IPS-NIHi11 (cell line): ENCODE measurements at regions not wholly inside any gene's neighbourhood (a gene's known extent, or its start where the extent isn't known, plus 50 kb on each side); places are given as distances from the start of the nearest gene placed in this dataset.
"Not testable (repeated sequence)": the region's sequence is repeated elsewhere in the genome, so short reads cannot be mapped to it uniquely, and the experiment has no call there.

Experiments
- DNase-seq: peaks from one replicate; pipeline ENCODE4 v3.0.0; 2012; ENCODE audit warnings: mixed read lengths, low spot score

GRCh38 chr3:146747928-146748327 lies 142.8 kb upstream of the PLSCR5 start:
- no peak for DNase-seq

GRCh38 chr3:146747051-146747450 lies 141.9 kb upstream of the PLSCR5 start:
- no peak for DNase-seq

- no peak for DNase-seq
Observed at GRCh38 chr3:146746190-146746589, 141.0 kb upstream of the PLSCR5 start.

GRCh38 chr3:146739203-146739671 lies 134.1 kb upstream of the PLSCR5 start:
- DNase-seq = no peak

GRCh38 chr3:146732325-146732724 lies 127.2 kb upstream of the PLSCR5 start:
- DNase-seq = no peak

- no peak for DNase-seq
Observed at GRCh38 chr3:146715170-146715569, 110.0 kb upstream of the PLSCR5 start.

GRCh38 chr3:146712806-146713205 lies 107.7 kb upstream of the PLSCR5 start:
- DNase-seq = no peak

GRCh38 chr3:146709969-146710368 lies 104.8 kb upstream of the PLSCR5 start:
- DNase-seq = no peak

- DNase-seq = no peak
Observed at GRCh38 chr3:146705225-146705624, 100.1 kb upstream of the PLSCR5 start.

- DNase-seq = no peak
Observed at GRCh38 chr3:146702237-146702636, 97.1 kb upstream of the PLSCR5 start.

- DNase-seq = no peak
Observed at GRCh38 chr3:146701246-146701645, 96.1 kb upstream of the PLSCR5 start.

- DNase-seq = not testable (repeated sequence)
Observed at GRCh38 chr3:146700025-146700424, 94.9 kb upstream of the PLSCR5 start.

GRCh38 chr3:146692254-146692653 lies 87.1 kb upstream of the PLSCR5 start:
- no peak for DNase-seq

GRCh38 chr3:146685050-146685814 lies 80.1 kb upstream of the PLSCR5 start:
- DNase-seq = no peak

- no peak for DNase-seq
Observed at GRCh38 chr3:146682171-146682570, 77.0 kb upstream of the PLSCR5 start.

- no peak for DNase-seq
Observed at GRCh38 chr3:146680617-146681016, 75.5 kb upstream of the PLSCR5 start.

- DNase-seq = no peak
Observed at GRCh38 chr3:146679995-146680394, 74.8 kb upstream of the PLSCR5 start.

- DNase-seq = no peak
Observed at GRCh38 chr3:146679191-146679590, 74.0 kb upstream of the PLSCR5 start.

GRCh38 chr3:146672941-146673340 lies 67.8 kb upstream of the PLSCR5 start:
- DNase-seq = no peak

GRCh38 chr3:146664403-146664802 lies 59.3 kb upstream of the PLSCR5 start:
- no peak for DNase-seq

- no peak for DNase-seq
Observed at GRCh38 chr3:146658841-146659240, 53.7 kb upstream of the PLSCR5 start.

GRCh38 chr3:146655333-146655996 lies 50.3 kb upstream of the PLSCR5 start:
- DNase-seq = no peak
